IMR-90 (cell line): ENCODE measurements at regions not wholly inside any gene's neighbourhood (a gene's known extent, or its start where the extent isn't known, plus 50 kb on each side); places are given as distances from the start of the nearest gene placed in this dataset.

Source experiments
- ATAC-seq: fragments of 200-7000 bp; cut with Tn5 transposase; 2 replicates; pipeline ENCODE4 v1.9.1; 2020; ENCODE audit warnings: low read depth, mild to moderate bottlenecking, moderate library complexity
- BruUV-seq: library from RNA; stranded (reverse); fragments of 400-500 nt; replicated peaks from 2 replicates; lab custom pipeline; 2021; lab: Mats Ljungman, UMichigan
- CTCF ChIA-PET: fragments of 300-600 bp; formaldehyde crosslinking; extraction: SDS; loops from one replicate; lab custom pipeline; 2021; ENCODE audit warnings: antibody characterized with exemption; lab: Yijun Ruan, JAX
- POLR2A ChIA-PET: fragments of 300-600 bp; sonication (Branson Sonifier 250); formaldehyde crosslinking; loops from one replicate; lab custom pipeline; 2022; ENCODE audit warnings: antibody characterized with exemption; ENCODE audit not compliant: unreplicated experiment; lab: Charles Lee
- DNase-seq: peaks from one replicate; pipeline ENCODE4 v3.0.0; 2013
- H2AFZ ChIP-seq: replicated peaks from 2 replicates; pipeline ENCODE3; 2013; ENCODE audit warnings: low read length, mild to moderate bottlenecking; ENCODE audit not compliant: poor library complexity
- H2AK5ac ChIP-seq: 2 replicates; pipeline ENCODE4 v1.6.1; 2013; ENCODE audit warnings: low read depth, low read length, inconsistent platforms
- H2AK9ac ChIP-seq: replicated peaks from 2 replicates; pipeline ENCODE3; 2013; ENCODE audit warnings: mild to moderate bottlenecking, low read depth, low read length, moderate library complexity; ENCODE audit not compliant: poor library complexity
- H2BK120ac ChIP-seq: 2 replicates; pipeline ENCODE4 v1.6.1; 2013; ENCODE audit warnings: low read depth, low read length, inconsistent platforms
- H2BK15ac ChIP-seq: 3 replicates; pipeline ENCODE4 v1.6.1; 2013; ENCODE audit warnings: low read depth, low read length, inconsistent platforms
- H2BK20ac ChIP-seq: 2 replicates; pipeline ENCODE4 v1.6.1; 2013; ENCODE audit warnings: low read depth, mild to moderate bottlenecking, inconsistent platforms, low read length, moderate library complexity
- H2BK5ac ChIP-seq: 2 replicates; pipeline ENCODE4 v1.6.1; 2013; ENCODE audit warnings: mild to moderate bottlenecking, low read depth, low read length, inconsistent platforms; ENCODE audit not compliant: poor library complexity, severe bottlenecking
- H3K14ac ChIP-seq: replicated peaks from 2 replicates; pipeline ENCODE4 v1.6.1; 2013; ENCODE audit warnings: low read depth, low read length, inconsistent platforms
- H3K18ac ChIP-seq: 2 replicates; pipeline ENCODE4 v1.6.1; 2013; ENCODE audit warnings: low read depth, low read length, control low read depth
- H3K23ac ChIP-seq: 2 replicates; pipeline ENCODE4 v1.6.1; 2013; ENCODE audit warnings: low read depth, low read length, inconsistent platforms
- H3K27ac ChIP-seq: 2 replicates; pipeline ENCODE4 v1.5.1; 2013; ENCODE audit warnings: mild to moderate bottlenecking, control low read depth, low read length; ENCODE audit not compliant: insufficient read depth
- H3K27me3 ChIP-seq: 2 replicates; pipeline ENCODE4 v1.6.1; 2013; ENCODE audit warnings: low read length; ENCODE audit not compliant: control insufficient read depth, insufficient read depth
- H3K36me3 ChIP-seq: 2 replicates; pipeline ENCODE4 v1.6.1; 2013; ENCODE audit warnings: low read length, mixed read lengths; ENCODE audit not compliant: control insufficient read depth, insufficient read depth
- H3K4ac ChIP-seq: 2 replicates; pipeline ENCODE4 v1.6.1; 2013; ENCODE audit warnings: low read depth, low read length, inconsistent platforms
- H3K4me1 ChIP-seq: 2 replicates; pipeline ENCODE4 v1.6.1; 2013; ENCODE audit warnings: low read length, mixed read lengths; ENCODE audit not compliant: control insufficient read depth, insufficient read depth
- H3K4me2 ChIP-seq: 2 replicates; pipeline ENCODE4 v1.6.1; 2013; ENCODE audit warnings: low read depth, mild to moderate bottlenecking, control low read depth, low read length, moderate library complexity
- H3K4me3 ChIP-seq: 2 replicates; pipeline ENCODE4 v1.5.1; 2013; ENCODE audit warnings: low read depth, mild to moderate bottlenecking, control low read depth, low read length, moderate library complexity; ENCODE audit not compliant: insufficient read depth
- H3K56ac ChIP-seq: 2 replicates; pipeline ENCODE4 v1.6.1; 2013; ENCODE audit warnings: low read length, inconsistent platforms; ENCODE audit not compliant: insufficient read depth; ENCODE audit errors: extremely low read depth
- H3K79me1 ChIP-seq, 2 experiments: 2 replicates each; pipeline ENCODE4 v1.6.1; 2013; ENCODE audit warnings: low read length in 2 of 2, inconsistent platforms in 1 of 2, low read depth in 1 of 2
- H3K9ac ChIP-seq: 2 replicates; pipeline ENCODE4 v1.6.1; 2013; ENCODE audit warnings: low read depth, low read length, control low read depth
- H3K9me1 ChIP-seq: 2 replicates; pipeline ENCODE4 v1.6.1; 2013; ENCODE audit warnings: low read length, inconsistent platforms; ENCODE audit not compliant: insufficient read depth
- H3K9me3 ChIP-seq: 2 replicates; pipeline ENCODE4 v1.6.1; 2013; ENCODE audit warnings: low read length; ENCODE audit not compliant: control insufficient read depth, insufficient read depth
- H4K20me1 ChIP-seq: 2 replicates; pipeline ENCODE4 v1.6.1; 2013; ENCODE audit warnings: low read length, inconsistent platforms; ENCODE audit not compliant: insufficient read depth
- H4K5ac ChIP-seq: 2 replicates; pipeline ENCODE4 v1.6.1; 2013; ENCODE audit warnings: mild to moderate bottlenecking, low read depth, low read length, control low read depth
- H4K8ac ChIP-seq, 2 experiments: 2 replicates each; pipeline ENCODE4 v1.6.1; 2013; ENCODE audit warnings: low read depth in 2 of 2, low read length in 2 of 2, control low read depth in 1 of 2, inconsistent platforms in 1 of 2
- H4K91ac ChIP-seq: 2 replicates; pipeline ENCODE4 v1.6.1; 2013; ENCODE audit warnings: low read depth, low read length, inconsistent platforms; ENCODE audit not compliant: insufficient read depth
- FOS ChIP-seq: fragments of 150-350 bp; IDR thresholded peaks from 2 replicates; pipeline ENCODE4 v1.6.1; 2016; ENCODE audit warnings: low read depth, low read length
- RCOR1 ChIP-seq: IDR thresholded peaks from 2 replicates; pipeline ENCODE4 v1.6.1; 2012; ENCODE audit warnings: mild to moderate bottlenecking, low read length, improper control_type of control experiment; ENCODE audit not compliant: insufficient replicate concordance
- WGBS, 2 experiments: methylation state at CpG; one replicate each; pipeline versions ENCODE4 v1.1.5 to v1.1.7; 2013; ENCODE audit warnings: missing lambda C conversion rate in 2 of 2; ENCODE audit not compliant: insufficient read length in 1 of 2; ENCODE audit errors: extremely low coverage in 2 of 2; 5-methylcytosine and 5-hydroxymethylcytosine counted together
- dilution Hi-C: fragments of 300-500 bp; cut with HindIII; formaldehyde crosslinking; loops from one replicate; pipeline ENCODE4 v1.14.3; 2018; ENCODE audit warnings: low sequenced_read_pairs; ENCODE audit not compliant: unreplicated experiment
- in situ Hi-C: fragments of 300-500 bp; cut with MboI; formaldehyde crosslinking; loops from 3 replicates; pipeline ENCODE4 v1.14.3; 2019; ENCODE audit warnings: low sequenced_read_pairs, inconsistent platforms, mixed read lengths
- intact Hi-C: fragments of 100-400 bp; cut with micrococcal nuclease; formaldehyde crosslinking; loops from 2 replicates; pipeline ENCODE4 v1.10.0; 2022

DNA sequence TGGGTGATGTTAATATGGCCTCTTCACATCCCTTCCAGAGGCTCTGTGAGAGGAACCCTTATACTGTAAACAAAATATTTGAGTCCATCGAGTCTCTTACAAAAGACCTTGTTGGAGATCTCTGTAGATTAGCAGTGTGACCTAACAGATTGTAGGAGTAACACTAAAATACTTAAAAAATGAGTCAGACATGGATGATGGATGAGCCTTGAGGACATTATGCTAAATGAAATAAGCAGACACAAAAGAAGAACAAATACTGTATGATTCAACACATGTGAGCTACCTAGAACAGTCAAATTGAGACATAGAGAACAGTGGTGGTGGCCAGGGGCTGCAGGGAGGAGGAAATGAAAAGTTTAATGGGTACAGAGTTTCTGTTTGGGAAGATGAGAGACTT lies 152.2 kb upstream of the UBL3 start:
- intact Hi-C loops (no loop called here), dilution Hi-C loops (no loop called here), in situ Hi-C loops (no loop called here)
- Histone ChIP-seq H2BK15ac (peak overlapping the region; percentile 11; the same call in 1 of the 3 replicates), H3K79me1 (no peaks in the 10 kb centered on the region), H2BK20ac (peak overlapping the region; percentile 54; the same call in 1 of the 2 replicates), H3K36me3 (no peaks in the 10 kb centered on the region), H2BK120ac (peak overlapping the region; percentile 35), H3K4ac (peak overlapping the region; percentile 55; the same call in 1 of the 2 replicates), H3K23ac (no peak overlapping the region), H3K9me1 (peaks cover 5% of the 10 kb centered on the region), H3K14ac (peak overlapping the region; percentile 53; the same call in 1 of the 2 replicates), H3K4me1 (peaks cover 14% of the 10 kb centered on the region; the same call in 1 of the 2 replicates), H3K4me3 (no peak overlapping the region), H2AK9ac (no peak overlapping the region), H3K9ac (no peak overlapping the region), H4K8ac (peak overlapping the region in 1 of 2 experiments; percentile 77; a peak in 1 of 4 replicates), H3K4me2 (peak overlapping the region; percentile 74; the same call in 1 of the 2 replicates), H2AFZ (no peak overlapping the region), H2BK5ac (peak overlapping the region; percentile 17), H3K56ac (no peak overlapping the region), H3K27me3 (no peaks in the 10 kb centered on the region), H3K18ac (peak overlapping the region; percentile 78; the same call in 1 of the 2 replicates), H4K20me1 (no peaks in the 10 kb centered on the region), H3K9me3 (no peaks in the 10 kb centered on the region), H4K5ac (no peak overlapping the region), H2AK5ac (peak overlapping the region; percentile 61; the same call in 1 of the 2 replicates), H4K91ac (0 out of 2 replicates have a peak overlapping the region, but pooled peaks have one; percentile 34), H3K27ac (no peak overlapping the region)
- BruUV-seq, result no TSS peak
- TF ChIP-seq RCOR1 (no peak), FOS (peak; percentile 44; the same call in 1 of the 2 replicates)
- POLR2A ChIA-PET, result no interaction called here
- WGBS, 2 experiments, result no CpG with 5 or more reads among the region's 1 CpG
- ATAC-seq, result peak; percentile 85
- CTCF ChIA-PET, result interaction anchor here (0.7 to 1.7 kb wide), 3 partner anchors 10 to 113 kb away, joined by 3 to 4 read pairs (median 3); no protein-coding TSS in a partner anchor
- DNase-seq, result peak; percentile 85
